Skin of body (tissue), 1 donor: ENCODE measurements at regions not wholly inside any gene's neighbourhood (a gene's known extent, or its start where the extent isn't known, plus 50 kb on each side); places are given as distances from the start of the nearest gene placed in this dataset.

ENCODE experiments used
- DNase-seq: peaks from one replicate; lab custom pipeline; 2025; lab: John Stamatoyannopoulos, UW

DNA sequence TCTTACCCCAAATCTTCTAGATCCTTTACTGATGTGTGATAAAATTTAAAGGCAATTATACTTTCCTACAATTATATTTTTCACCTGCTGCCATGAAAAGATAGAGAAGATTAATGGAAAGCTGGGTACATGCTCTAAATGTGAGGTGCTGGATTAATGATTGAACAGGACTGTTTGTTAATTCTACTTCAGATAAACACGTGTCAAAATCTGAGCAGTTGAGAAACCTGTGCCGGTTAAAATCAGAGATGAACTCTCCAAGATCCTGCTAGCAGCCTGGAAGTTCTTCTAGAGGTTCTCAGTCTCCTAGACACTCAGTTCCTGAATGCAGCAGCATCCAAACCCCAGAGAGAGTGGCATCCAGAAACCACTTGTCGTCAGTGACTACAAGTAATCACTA is 69.2 kb downstream of the INHBA start:
- no peak for DNase-seq

DNA sequence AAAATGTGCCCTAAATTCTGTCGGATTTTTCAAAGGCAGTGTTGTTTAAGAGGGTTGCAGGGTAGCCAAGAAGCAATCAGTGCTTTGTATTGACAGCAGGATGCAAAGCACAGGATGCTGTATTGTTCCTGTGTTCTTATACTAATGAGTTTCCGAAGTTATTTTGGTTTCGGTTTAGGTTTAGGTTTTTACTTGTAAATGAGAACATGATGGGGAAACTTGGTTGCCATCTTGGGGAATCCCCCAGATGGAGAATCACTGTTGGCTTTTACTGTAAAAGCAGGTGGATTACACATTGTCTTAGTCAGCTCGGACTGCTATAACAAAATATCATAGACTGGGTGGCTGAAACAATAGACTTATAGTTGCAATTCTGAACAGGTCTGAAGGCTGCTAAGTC is 72.1 kb downstream of the INHBA start:
- DNase-seq = no peak

DNA sequence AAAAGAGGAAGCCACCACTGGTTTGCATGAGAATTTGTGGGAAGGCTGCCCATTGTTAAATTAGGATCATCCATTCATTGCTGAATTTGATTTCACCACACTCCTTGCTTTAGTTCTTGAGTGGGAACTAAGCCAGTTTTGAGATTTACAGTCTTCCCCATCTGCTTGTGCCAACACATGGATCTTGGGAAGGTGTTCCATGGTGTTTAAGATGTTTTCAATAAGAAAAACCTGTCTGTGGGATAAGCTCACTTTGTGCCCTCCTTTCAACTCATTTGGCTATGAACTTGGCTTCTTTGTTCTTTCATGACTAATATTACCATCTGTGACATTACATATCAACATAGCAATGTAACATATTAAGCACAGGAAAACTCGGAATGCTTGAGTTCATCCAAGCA is 73.2 kb downstream of the INHBA start:
- peak; percentile 63 for DNase-seq

DNA sequence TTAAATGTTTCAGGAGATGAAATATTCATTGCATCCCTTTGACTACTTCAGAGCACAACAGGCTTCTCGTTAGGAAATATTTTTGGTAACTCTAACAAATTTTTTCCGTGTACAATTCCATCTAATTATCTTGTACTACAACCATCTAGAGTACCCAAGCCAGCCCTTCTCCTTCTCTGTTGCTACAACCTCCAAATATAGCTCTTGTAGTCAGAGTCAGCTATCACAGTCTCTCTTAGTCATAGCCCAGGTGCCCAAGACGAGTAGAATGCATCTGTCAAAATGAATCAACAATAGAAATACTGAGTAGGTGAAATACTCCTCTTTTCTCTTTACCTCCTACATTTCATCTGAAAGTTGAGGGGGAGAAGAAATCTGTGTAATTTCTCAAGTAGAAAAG is 74.0 kb downstream of the INHBA start:
- DNase-seq = no peak

DNA sequence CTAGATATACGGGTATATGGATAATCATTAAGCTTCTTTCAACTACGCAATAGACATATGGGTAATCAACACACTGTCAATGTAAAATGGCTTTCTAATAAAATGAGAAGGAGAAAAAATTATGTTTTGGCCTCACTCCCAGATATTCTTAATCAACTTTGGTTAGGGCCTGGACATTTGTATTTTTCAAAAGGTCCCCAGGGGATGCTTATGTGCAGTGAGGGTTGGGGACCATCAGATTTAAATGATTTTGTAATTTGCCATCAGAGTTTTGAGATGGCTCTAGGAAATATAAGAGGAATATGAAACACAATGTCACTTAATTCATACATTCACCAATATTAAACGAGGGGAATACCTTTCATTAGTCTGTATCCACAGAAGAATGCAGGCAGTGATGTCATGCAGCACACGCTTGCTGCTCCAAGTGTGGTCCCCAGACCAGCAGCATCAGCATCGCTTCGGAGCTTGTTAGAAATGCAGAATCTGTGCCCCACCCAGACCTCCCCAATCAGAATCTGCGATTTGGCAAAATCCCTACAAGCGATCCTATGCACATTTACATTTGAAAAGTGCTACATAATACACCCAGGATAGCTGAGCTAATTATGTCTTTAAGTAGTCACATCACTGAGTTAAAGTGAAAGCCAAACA is 75.1 kb downstream of the INHBA start:
- no peak for DNase-seq

DNA sequence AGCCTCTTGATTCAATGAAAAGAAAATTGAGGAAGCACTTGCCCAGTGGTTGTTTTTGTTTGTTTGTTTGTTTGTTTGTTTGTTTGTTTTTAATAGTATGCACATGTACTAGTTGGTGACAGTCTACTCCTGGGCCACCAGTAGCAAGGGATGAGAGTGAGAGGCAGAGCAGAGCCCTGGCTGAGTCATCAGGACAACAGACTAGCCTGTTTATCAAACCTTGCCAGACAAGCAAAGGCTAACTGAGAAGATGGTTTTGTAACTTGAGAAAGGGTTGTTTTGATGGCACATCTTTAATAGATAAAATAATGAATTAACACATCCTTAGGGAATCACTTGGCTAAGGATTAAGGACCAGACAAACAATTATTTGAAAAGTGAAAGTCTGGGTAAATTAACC is 78.1 kb downstream of the INHBA start:
- no peak for DNase-seq

DNA sequence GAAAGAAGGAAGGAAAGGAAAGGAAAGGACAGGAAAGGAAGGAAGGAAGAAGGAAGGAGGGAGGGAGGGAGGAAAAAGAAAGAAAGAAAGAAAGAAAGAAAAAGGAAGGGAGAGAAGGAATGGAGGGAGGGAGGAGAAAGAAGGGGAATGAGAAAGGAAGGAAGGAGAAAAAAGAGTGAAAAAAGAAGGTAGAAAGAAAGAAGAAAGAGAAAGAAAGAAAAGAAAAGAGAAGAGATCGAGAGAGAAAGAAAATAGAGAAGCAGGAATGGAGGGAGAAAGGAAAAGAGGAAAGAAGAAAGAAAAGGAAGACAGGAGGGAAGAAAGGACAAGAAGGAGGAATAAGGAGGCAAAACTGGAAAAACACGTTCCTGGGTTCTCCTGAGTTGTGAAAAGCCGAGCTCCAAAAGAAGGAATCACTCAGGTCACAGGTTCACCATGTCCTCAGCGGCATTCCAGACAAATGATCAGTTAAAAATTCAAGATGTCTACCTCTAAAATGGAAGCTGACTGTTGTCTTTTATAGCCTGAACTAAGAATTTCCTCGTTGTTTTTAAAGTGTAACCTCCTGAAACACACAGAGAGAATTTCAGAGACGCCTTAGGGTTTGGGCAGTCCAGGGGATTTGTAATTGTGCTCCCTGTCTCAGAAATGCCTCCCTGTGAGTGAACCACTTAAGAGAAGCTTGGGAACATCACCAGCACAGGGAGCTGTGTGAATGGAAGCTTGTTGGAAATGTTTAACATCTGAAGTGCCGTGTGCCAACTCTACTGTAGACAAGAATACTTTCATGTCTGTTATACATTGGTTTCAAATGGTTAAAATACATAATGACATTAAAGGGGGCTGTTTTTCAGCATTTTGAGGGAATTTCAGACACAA is 80.7 kb downstream of the INHBA start:
- no peak for DNase-seq

DNA sequence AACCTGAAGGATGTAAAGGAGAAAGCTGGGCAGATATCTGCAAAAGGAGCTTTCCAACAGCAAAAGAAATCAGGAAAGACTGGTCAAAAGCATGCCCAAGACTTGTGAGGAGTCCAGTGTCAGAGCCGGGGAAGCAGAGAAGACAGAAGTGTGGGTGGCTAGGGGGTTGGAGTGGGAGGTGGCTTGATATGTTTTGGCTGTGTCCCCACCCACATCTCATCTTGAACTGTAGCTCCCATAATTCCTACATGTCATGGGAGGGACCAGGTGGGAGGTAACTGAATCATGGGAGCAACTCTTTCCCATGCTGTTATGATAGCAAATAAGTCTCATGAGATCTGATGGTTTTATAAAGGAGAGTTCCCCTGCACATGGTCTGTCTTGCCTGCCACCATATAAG is 84.9 kb downstream of the INHBA start:
- no peak for DNase-seq

DNA sequence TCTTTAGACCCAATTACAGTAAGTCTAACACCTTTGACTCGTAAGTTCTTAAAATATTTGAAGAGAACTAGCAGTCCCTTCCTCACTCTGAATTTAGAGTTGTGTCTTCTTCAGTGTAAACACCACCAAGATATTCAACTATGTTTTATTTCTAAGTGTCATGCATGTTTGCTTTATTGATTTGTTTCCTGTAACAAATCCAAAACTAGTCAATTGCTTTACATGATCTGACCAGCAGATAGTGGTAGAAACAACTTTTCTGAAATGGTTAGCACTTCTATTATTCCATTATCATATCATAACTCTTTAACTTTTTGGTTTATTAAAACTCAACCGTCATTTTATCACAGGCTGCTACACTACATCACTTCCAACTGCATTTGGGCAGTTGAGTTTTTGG is 90.1 kb downstream of the INHBA start:
- DNase-seq = no peak

DNA sequence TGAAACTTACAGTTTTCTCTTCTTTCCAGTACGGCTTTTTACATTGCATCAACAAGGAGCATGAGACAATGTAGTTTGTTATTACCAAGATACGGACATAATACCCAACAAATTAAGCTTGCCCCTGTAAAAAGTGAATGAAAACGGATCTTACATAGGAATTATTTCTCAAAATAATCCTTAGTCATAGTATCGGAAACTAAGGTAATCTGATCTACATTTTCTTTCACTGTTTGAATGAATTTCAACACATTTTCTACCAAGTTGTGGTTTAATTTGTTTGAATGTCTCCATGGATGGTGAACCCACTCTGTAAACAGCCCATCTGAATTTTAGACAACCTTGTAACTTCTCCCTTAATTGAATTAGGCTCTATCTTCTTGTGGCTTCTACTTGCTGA is 90.5 kb downstream of the INHBA start:
- no peak for DNase-seq

DNA sequence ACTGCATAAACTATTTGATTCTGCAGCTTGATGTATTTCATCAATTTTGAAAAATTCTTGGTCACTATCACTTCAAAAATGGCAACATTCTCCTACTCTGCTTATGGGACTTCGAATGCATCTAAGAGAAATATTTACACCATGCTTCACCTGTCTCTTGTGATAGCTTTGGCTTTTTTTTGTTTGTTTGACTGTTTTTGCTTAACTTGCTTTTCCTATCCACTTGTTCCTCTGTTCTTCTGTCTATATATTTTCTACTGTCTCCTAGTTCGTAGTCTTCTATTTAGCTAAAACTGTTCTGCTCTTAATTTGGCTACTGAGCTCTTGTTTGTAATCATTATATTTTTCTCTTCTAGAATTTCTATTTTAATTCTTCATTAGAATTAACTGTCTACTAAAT is 94.4 kb downstream of the INHBA start:
- no peak for DNase-seq

DNA sequence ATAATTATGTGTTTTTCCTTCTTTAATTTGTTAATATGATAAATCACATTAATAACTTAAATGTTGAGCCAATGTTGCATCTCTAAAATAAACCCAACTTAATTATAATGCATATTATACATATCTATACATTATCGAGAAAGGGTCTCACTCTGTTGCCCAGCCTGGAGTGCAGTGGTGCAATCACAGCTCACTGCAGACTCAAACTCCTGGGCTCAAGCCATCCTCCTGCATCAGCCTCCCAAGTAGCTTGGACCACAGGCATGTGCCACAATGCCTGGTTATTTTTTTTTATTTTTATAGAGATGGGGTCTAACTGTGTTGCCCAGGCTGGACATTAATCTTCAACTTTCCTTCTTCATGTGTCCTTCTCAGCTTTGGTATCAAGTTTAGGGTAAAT is 98.9 kb downstream of the INHBA start:
- DNase-seq = no peak

DNA sequence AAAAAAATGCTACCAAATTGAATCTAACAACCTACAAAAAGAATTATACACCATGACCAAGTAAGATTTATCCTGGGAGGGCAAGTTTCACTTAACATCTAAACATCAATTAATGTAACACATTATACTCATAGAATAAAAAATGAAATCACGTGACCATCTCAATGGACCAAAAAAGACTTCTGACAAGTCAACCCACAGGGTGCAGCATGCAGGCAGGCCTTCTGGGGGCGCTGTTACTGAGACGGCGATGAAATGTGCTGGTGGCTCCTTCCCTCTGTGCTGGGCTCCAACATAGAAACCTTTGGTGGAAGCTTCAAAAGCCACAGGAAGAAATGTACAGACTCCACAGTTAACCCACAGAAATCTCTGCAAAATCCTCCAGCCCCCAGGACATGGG is 103.1 kb downstream of the INHBA start:
- DNase-seq = no peak

DNA sequence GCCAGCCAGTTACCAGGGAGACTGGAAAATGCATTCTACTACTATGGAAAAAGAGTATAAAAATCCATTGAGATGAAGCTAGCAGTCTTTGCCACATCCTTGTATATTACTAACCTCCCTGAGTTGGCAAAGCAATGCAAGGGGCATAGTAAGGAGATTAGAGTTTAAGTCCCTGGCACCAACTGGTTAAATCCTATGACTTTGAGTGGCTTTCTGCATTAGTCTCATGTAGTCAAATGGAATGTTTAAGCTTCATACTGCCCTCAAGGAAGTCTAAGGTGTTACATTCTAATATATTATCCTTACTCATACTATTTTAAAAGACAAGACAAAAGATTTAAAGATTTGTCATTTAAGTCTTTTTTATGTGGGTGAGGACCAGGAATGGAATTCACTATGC is 110.1 kb downstream of the INHBA start:
- no peak for DNase-seq

DNA sequence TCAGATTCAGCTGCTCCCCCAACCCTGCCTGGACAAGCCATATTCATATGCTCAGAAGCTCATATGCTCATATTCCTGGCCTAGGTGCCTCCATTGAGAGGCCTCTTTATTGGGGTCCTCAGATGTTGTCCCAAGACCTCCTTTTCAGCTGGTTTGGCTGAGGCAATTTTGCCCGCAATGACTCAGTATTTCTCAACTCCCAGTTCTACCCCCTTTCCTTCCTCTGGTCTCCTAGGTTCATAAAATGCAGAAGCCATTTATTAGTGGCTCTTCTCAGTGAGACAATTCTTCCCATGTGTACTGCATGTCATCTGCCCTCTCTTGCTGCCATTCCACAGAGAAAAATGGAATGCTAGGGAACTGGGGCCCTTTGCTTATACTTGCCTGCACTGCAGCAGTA is 110.7 kb downstream of the INHBA start:
- no peak for DNase-seq

DNA sequence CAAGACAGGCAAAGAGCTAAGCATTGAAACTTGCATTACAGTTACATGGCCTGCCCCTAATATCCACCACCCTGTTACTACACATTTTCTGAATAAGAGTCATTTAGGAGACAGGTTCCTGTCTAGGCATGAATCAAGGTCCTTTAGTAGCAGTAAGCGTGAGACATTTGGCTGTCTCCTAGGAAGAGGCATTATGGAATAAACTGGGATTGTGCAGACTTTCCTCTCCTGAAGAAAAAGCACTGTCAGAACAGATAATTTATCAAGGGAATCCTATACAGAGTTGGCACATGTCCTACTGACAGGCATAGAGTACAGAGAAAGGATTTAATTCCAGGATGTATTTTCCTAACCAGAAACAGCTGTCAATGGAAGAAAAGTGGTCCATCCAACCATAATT is 111.9 kb downstream of the INHBA start:
- DNase-seq = no peak

DNA sequence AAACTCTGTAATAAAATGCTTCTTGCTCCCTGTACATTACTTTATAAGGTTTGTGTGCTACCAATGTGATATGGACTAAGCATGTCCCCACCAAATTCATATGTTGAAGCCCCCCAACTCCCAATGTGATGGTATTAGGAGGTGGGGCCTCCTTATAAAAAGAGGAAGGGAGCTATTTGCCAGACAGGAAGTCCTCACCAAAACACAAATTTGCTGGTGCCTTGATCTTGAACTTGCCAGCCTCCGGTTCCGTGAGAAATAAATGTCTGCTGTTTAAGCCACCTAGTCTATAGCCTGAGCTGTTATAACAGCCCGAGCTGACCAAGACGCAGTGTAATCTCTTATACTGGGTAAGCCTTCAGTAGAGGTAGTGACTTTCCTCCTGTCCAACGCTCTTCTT is 114.5 kb downstream of the INHBA start:
- DNase-seq = no peak

DNA sequence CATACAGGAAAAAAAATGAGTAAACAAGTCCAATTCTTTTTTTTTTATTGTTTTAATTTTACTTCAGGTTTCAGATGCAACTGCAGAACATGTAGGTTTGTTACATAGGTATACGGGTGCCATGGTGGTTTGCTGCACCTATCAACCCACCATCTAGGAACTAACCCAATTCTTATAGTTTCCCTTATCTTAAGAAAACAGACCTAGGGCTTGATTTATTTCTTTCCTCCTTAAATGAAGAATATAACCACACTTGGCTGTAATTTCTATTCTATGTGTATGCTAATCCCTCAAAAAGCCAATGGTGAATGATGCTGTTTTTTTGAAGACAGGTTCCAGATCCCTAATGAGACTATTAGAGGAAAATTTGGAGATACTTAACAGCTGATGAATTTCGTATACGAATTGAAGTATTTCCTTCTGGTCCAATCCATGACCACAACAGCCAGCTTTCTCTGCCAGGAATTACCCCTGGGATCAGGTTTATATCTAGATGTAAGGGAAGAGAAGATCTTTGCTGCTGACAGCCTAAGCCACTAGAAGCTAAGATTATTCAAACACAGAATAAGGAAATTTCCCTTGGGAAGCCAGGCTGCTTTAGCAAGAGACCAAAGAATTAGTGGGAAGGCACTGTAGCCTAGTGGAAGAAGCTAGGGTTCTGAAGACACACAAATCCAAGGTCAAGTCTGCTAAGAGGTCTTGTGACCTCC is 115.8 kb downstream of the INHBA start:
- DNase-seq = no peak

DNA sequence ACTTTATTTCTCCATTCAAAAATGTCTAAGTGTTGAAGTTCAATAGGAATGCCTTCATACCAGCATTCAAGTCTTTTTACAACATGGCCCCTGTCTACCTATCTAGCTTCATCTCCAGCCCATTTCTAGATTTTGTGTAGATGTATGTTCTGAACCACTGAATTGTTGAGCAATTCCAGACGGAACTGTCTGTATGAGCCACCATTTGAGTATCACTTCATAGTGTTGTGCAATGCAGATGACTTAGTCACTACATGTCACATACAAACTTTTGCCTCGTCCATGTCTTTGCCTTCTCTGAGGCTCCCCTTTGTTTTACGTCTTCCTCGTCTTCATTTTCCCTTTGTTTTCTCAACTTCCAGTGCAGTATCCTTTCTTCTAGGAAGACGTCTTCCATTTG is 118.1 kb downstream of the INHBA start:
- DNase-seq = no peak

DNA sequence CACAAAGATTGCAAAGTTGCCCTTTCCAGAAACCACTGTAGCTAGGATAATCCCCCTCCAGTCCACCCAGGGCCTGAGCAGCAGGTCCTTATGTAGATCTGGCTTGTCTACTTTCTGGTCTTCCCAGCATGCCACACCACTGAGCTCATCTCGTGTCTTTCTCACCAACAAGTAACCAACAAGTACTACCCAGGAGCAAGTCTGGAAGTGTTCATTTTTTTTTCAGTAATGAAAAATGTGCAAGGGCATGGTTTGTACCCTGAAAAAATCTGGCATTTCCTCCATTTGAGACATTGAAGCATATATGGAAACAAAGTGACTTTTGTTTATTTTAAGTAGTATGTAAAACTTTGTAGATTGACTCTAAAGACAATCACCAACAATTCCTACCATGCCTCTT is 120.8 kb downstream of the INHBA start:
- DNase-seq = no peak

DNA sequence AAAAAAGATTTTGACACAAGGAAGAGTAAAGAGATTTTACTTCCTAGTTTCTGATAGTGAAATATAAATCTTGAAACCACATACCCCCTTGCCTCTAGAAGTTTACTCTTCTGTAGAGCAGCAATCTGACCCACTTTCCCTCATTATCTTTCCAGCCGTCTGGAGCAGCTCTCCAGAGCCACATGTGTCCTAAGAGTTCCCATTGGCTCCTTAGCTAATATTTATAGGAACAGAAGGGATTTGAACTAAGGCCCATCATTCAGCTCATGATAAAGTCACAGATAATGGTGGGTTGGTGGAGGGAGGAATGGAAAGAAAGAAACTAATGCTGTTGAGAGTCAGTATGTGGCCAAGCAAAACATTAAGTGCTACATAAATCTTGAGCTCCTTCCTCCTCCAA is 121.8 kb downstream of the INHBA start:
- DNase-seq = no peak
